Keratinocyte (primary cell): ENCODE measurements at regions not wholly inside any gene's neighbourhood (a gene's known extent, or its start where the extent isn't known, plus 50 kb on each side); places are given as distances from the start of the nearest gene placed in this dataset.

Experiments used
- DNase-seq: peaks from one replicate; pipeline ENCODE4 v3.0.0-alpha.2; 2011; ENCODE audit warnings: low read depth, missing footprints, low spot score
- FAIRE-seq: peaks from 2 replicates; lab custom pipeline; 2011; peaks lifted over from hg19 to GRCh38; lab: Jason Lieb, UNC
- H2AFZ ChIP-seq: 2 replicates; pipeline ENCODE4 v1.6.0; 2012; ENCODE audit warnings: low read length, control low read depth, inconsistent platforms; ENCODE audit not compliant: control insufficient read depth
- H3K27ac ChIP-seq: 2 replicates; pipeline ENCODE4 v1.5.1; 2011; ENCODE audit warnings: low read length; ENCODE audit not compliant: control insufficient read depth, insufficient read depth
- H3K27me3 ChIP-seq: 3 replicates; pipeline ENCODE4 v1.6.0; 2011; ENCODE audit warnings: low read length; ENCODE audit not compliant: control insufficient read depth, insufficient read depth; ENCODE audit errors: extremely low read depth
- H3K36me3 ChIP-seq, 2 experiments: 2 replicates in 1 of 2; 3 replicates in 1 of 2; pipeline ENCODE4 v1.5.1; 2011; ENCODE audit warnings: low read length in 2 of 2, mild to moderate bottlenecking in 1 of 2; ENCODE audit not compliant: control insufficient read depth in 2 of 2, insufficient read depth in 2 of 2; ENCODE audit errors: extremely low read depth in 1 of 2
- H3K4me1 ChIP-seq: 3 replicates; pipeline ENCODE4 v1.5.1; 2011; ENCODE audit warnings: low read length; ENCODE audit not compliant: control insufficient read depth, insufficient read depth; ENCODE audit errors: extremely low read depth
- H3K4me2 ChIP-seq: 3 replicates; pipeline ENCODE4 v1.6.0; 2011; ENCODE audit warnings: low read depth, low read length; ENCODE audit not compliant: control insufficient read depth, insufficient read depth; ENCODE audit errors: extremely low read depth
- H3K4me3 ChIP-seq, 3 experiments: fragments of 200-600 bp in 1 of 3; sonication (generic) in 1 of 3; 2 replicates in 2 of 3; 3 replicates in 1 of 3; pipeline ENCODE4 v1.5.1; 2011 to 2016; ENCODE audit warnings: low read length in 3 of 3, mild to moderate bottlenecking in 3 of 3, control low read depth in 2 of 3, inconsistent platforms in 1 of 3, low read depth in 1 of 3, mixed read lengths in 1 of 3, mixed run types in 1 of 3, moderate library complexity in 1 of 3; ENCODE audit not compliant: control insufficient read depth in 2 of 3, insufficient read depth in 2 of 3; ENCODE audit errors: extremely low read depth in 1 of 3
- H3K79me2 ChIP-seq: 2 replicates; pipeline ENCODE4 v1.6.0; 2012; ENCODE audit warnings: low read length; ENCODE audit not compliant: control insufficient read depth, insufficient read depth
- H3K9ac ChIP-seq: 3 replicates; pipeline ENCODE4 v1.6.0; 2011; ENCODE audit warnings: low read length; ENCODE audit not compliant: control insufficient read depth, insufficient read depth; ENCODE audit errors: extremely low read depth
- H3K9me1 ChIP-seq: 3 replicates; pipeline ENCODE4 v1.6.0; 2011; ENCODE audit warnings: low read length; ENCODE audit not compliant: control insufficient read depth, insufficient read depth; ENCODE audit errors: extremely low read depth
- H3K9me3 ChIP-seq: 2 replicates; pipeline ENCODE4 v1.5.1; 2012; ENCODE audit warnings: low read depth, low read length; ENCODE audit not compliant: control insufficient read depth
- H4K20me1 ChIP-seq: 3 replicates; pipeline ENCODE4 v1.6.0; 2011; ENCODE audit warnings: low read length; ENCODE audit not compliant: control insufficient read depth, insufficient read depth; ENCODE audit errors: extremely low read depth
- CTCF ChIP-seq, 3 experiments: IDR thresholded peaks in 1 of 3; conservative IDR thresholded peaks in 1 of 3; optimal IDR thresholded peaks in 1 of 3; 2 replicates in 2 of 3; 3 replicates in 1 of 3; pipeline versions ENCODE3 to v1.5.1; 2011; ENCODE audit warnings: low read length in 3 of 3, mild to moderate bottlenecking in 3 of 3, moderate library complexity in 2 of 3, control low read depth in 1 of 3, inconsistent platforms in 1 of 3; ENCODE audit not compliant: insufficient read depth in 2 of 3; ENCODE audit errors: extremely low read depth in 1 of 3
- EZH2 ChIP-seq: IDR thresholded peaks from one replicate; pipeline ENCODE4 v1.6.1; 2012; ENCODE audit warnings: inconsistent platforms, mild to moderate bottlenecking, low read length, moderate library complexity
- dilution Hi-C: fragments of 300-500 bp; cut with MboI; formaldehyde crosslinking; loops from one replicate; pipeline ENCODE4 v1.7.0; 2020; ENCODE audit warnings: low sequenced_read_pairs; ENCODE audit not compliant: extremely low pct_ligation_motif_present

- Histone ChIP-seq H3K4me1 (peaks cover 12% of the 10 kb centered on the region), H3K9me3 (no peaks in the 10 kb centered on the region), H3K9ac (no peak overlapping the region), H3K4me3 (no peak overlapping the region), H4K20me1 (no peaks in the 10 kb centered on the region), H3K4me2 (no peak overlapping the region), H3K79me2 (no peaks in the 10 kb centered on the region), H3K9me1 (no peaks in the 10 kb centered on the region), H3K27ac (no peak overlapping the region), H3K36me3 (no peaks in the 10 kb centered on the region), H2AFZ (no peak overlapping the region), H3K27me3 (peaks cover 8% of the 10 kb centered on the region)
- no peak for FAIRE-seq
- dilution Hi-C loops: no loop called here
- DNase-seq: no peak
- TF ChIP-seq EZH2 (no peak), CTCF (optimal IDR thresholded peaks at IDR 0.05 in 1 of 3, IDR thresholded peaks at IDR 0.05 in 1 of 3, conservative IDR thresholded peaks at IDR 0.05 in 1 of 3; ENCODE audit: extremely low read depth in 1 of 3, insufficient read depth in 2 of 3, low read length in 3 of 3) (no peak)
Measured at GRCh38 chr10:78860260-78860914, 208.4 kb upstream of the ZMIZ1 start.

- no peak overlapping the region for H3K27ac ChIP-seq
- H3K9ac ChIP-seq: no peak overlapping the region
- TF ChIP-seq CTCF (optimal IDR thresholded peaks at IDR 0.05 in 1 of 3, IDR thresholded peaks at IDR 0.05 in 1 of 3, conservative IDR thresholded peaks at IDR 0.05 in 1 of 3; ENCODE audit: extremely low read depth in 1 of 3, insufficient read depth in 2 of 3, low read length in 3 of 3): no peak
- TF ChIP-seq EZH2: no peak
- DNase-seq (no peak), FAIRE-seq (no peak)
- H3K4me1 ChIP-seq: peaks cover 12% of the 10 kb centered on the region
- no peaks in the 10 kb centered on the region for H3K27me3 ChIP-seq
- no peak overlapping the region for H3K4me3 ChIP-seq
- H3K9me3 ChIP-seq: no peaks in the 10 kb centered on the region
- H3K36me3 ChIP-seq: no peaks in the 10 kb centered on the region
- H3K4me2 ChIP-seq: peak overlapping the region; percentile 42
- dilution Hi-C loops: no loop called here
- H3K9me1 ChIP-seq: no peaks in the 10 kb centered on the region
- H3K79me2 ChIP-seq: no peaks in the 10 kb centered on the region
- H4K20me1 ChIP-seq: no peaks in the 10 kb centered on the region
- peak overlapping the region; percentile 10 for H2AFZ ChIP-seq
Measured at GRCh38 chr10:78861529-78862327, 207.0 kb upstream of the ZMIZ1 start.
